ENCODE measurements at regions not wholly inside any gene's neighbourhood (a gene's known extent, or its start where the extent isn't known, plus 50 kb on each side); places are given as distances from the start of the nearest gene placed in this dataset.

GRCh38 chr6:140403020-140403419 lies 1028.6 kb upstream of the CITED2 start:
- TF ChIP-seq POLR2AphosphoS5 (IDR thresholded peaks at IDR 0.05) (no peak), EZH2 (IDR thresholded peaks at IDR 0.05; ENCODE audit: borderline replicate concordance, insufficient read depth, low read length, poor library complexity, severe bottlenecking) (no peak), CTCF (IDR thresholded peaks at IDR 0.05; ENCODE audit: poor library complexity, severe bottlenecking) (no peak), SMC3 (conservative IDR thresholded peaks at IDR 0.05; ENCODE audit: poor library complexity) (no peak), MXI1 (conservative IDR thresholded peaks at IDR 0.05; ENCODE audit: poor library complexity, severe bottlenecking) (no peak), RAD21 (conservative IDR thresholded peaks at IDR 0.05) (no peak)

Measured in neural cell (in vitro differentiated cells).